ENCODE measurements at regions not wholly inside any gene's neighbourhood (a gene's known extent, or its start where the extent isn't known, plus 50 kb on each side); places are given as distances from the start of the nearest gene placed in this dataset.
"Not testable (repeated sequence)": the region's sequence is repeated elsewhere in the genome, so short reads cannot be mapped to it uniquely, and the experiment has no call there.

GRCh38 chr21:10412928-10413246 is 108.5 kb upstream of the TPTE start:
- H3K4ac ChIP-seq (ENCODE audit: low read depth, low read length); CTCF ChIA-PET; intact Hi-C loops (cut with micrococcal nuclease); H3K79me1 ChIP-seq (ENCODE audit: low read depth in 1 of 2, low read length in 2 of 2); H4K5ac ChIP-seq (ENCODE audit: low read depth, low read length); H3K23ac ChIP-seq (ENCODE audit: low read depth, low read length); H2BK20ac ChIP-seq (ENCODE audit: low read depth, low read length); H2AK5ac ChIP-seq (ENCODE audit: low read depth, low read length); H4K20me1 ChIP-seq (ENCODE audit: insufficient read depth, low read length); H3K4me1 ChIP-seq (ENCODE audit: control insufficient read depth, insufficient read depth, low read length); POLR2A ChIA-PET (ENCODE audit: unreplicated experiment); H3K27me3 ChIP-seq (ENCODE audit: control insufficient read depth, insufficient read depth, low read length); H3K36me3 ChIP-seq (ENCODE audit: control insufficient read depth, insufficient read depth, low read length); H2AK9ac ChIP-seq (replicated peaks; ENCODE audit: low read depth, low read length, poor library complexity); H3K4me2 ChIP-seq (ENCODE audit: low read depth, low read length); H2BK15ac ChIP-seq (ENCODE audit: low read depth, low read length); H3K9me1 ChIP-seq (ENCODE audit: insufficient read depth, low read length); H3K27ac ChIP-seq (ENCODE audit: insufficient read depth, low read length); DNase-seq; H4K8ac ChIP-seq (ENCODE audit: low read depth in 2 of 2, low read length in 2 of 2); dilution Hi-C loops (cut with HindIII; ENCODE audit: low sequenced_read_pairs, unreplicated experiment); H3K18ac ChIP-seq (ENCODE audit: low read depth, low read length); ATAC-seq (ENCODE audit: low read depth); H3K14ac ChIP-seq (replicated peaks; ENCODE audit: low read depth, low read length); H3K56ac ChIP-seq (ENCODE audit: extremely low read depth, insufficient read depth, low read length); H2BK120ac ChIP-seq (ENCODE audit: low read depth, low read length); in situ Hi-C loops (cut with MboI; ENCODE audit: low sequenced_read_pairs); H2AFZ ChIP-seq (replicated peaks; ENCODE audit: low read length, poor library complexity); H3K4me3 ChIP-seq (ENCODE audit: insufficient read depth, low read depth, low read length); BruUV-seq (replicated peaks); H4K91ac ChIP-seq (ENCODE audit: insufficient read depth, low read depth, low read length); H3K9ac ChIP-seq (ENCODE audit: low read depth, low read length); H2BK5ac ChIP-seq (ENCODE audit: low read depth, low read length, poor library complexity, severe bottlenecking): not testable (repeated sequence)
- H3K9me3 ChIP-seq (ENCODE audit: control insufficient read depth, insufficient read depth, low read length): peaks cover 34% of the 10 kb centered on the region
- 100% methylated on average over 1 to 2 of the region's 8 CpGs for WGBS, 2 experiments (ENCODE audit: extremely low coverage in 2 of 2, insufficient read length in 1 of 2)

- H3K36me3 ChIP-seq (ENCODE audit: control insufficient read depth, insufficient read depth, low read length); H3K56ac ChIP-seq (ENCODE audit: extremely low read depth, insufficient read depth, low read length); H3K79me1 ChIP-seq (ENCODE audit: low read depth in 1 of 2, low read length in 2 of 2); H3K9me1 ChIP-seq (ENCODE audit: insufficient read depth, low read length); H3K18ac ChIP-seq (ENCODE audit: low read depth, low read length); H4K91ac ChIP-seq (ENCODE audit: insufficient read depth, low read depth, low read length); H4K5ac ChIP-seq (ENCODE audit: low read depth, low read length); ATAC-seq (ENCODE audit: low read depth); H2BK5ac ChIP-seq (ENCODE audit: low read depth, low read length, poor library complexity, severe bottlenecking); H2AK9ac ChIP-seq (replicated peaks; ENCODE audit: low read depth, low read length, poor library complexity); H3K4me3 ChIP-seq (ENCODE audit: insufficient read depth, low read depth, low read length); H3K9ac ChIP-seq (ENCODE audit: low read depth, low read length); in situ Hi-C loops (cut with MboI; ENCODE audit: low sequenced_read_pairs); H3K4me2 ChIP-seq (ENCODE audit: low read depth, low read length); H2BK120ac ChIP-seq (ENCODE audit: low read depth, low read length); POLR2A ChIA-PET (ENCODE audit: unreplicated experiment); H3K14ac ChIP-seq (replicated peaks; ENCODE audit: low read depth, low read length); H3K23ac ChIP-seq (ENCODE audit: low read depth, low read length); H3K4ac ChIP-seq (ENCODE audit: low read depth, low read length); H4K20me1 ChIP-seq (ENCODE audit: insufficient read depth, low read length); dilution Hi-C loops (cut with HindIII; ENCODE audit: low sequenced_read_pairs, unreplicated experiment); BruUV-seq (replicated peaks); H3K27me3 ChIP-seq (ENCODE audit: control insufficient read depth, insufficient read depth, low read length); H2BK15ac ChIP-seq (ENCODE audit: low read depth, low read length); DNase-seq; H4K8ac ChIP-seq (ENCODE audit: low read depth in 2 of 2, low read length in 2 of 2); H2AFZ ChIP-seq (replicated peaks; ENCODE audit: low read length, poor library complexity); H2AK5ac ChIP-seq (ENCODE audit: low read depth, low read length); H2BK20ac ChIP-seq (ENCODE audit: low read depth, low read length); H3K27ac ChIP-seq (ENCODE audit: insufficient read depth, low read length); H3K4me1 ChIP-seq (ENCODE audit: control insufficient read depth, insufficient read depth, low read length); CTCF ChIA-PET; intact Hi-C loops (cut with micrococcal nuclease): not testable (repeated sequence)
- WGBS, 2 experiments (ENCODE audit: extremely low coverage in 2 of 2, insufficient read length in 1 of 2): 84% methylated on average over 19 of the region's 31 CpGs; no CpG with 5 or more reads in 1 of the 2 experiments
- H3K9me3 ChIP-seq (ENCODE audit: control insufficient read depth, insufficient read depth, low read length): peaks cover 36% of the 10 kb centered on the region
Measured at GRCh38 chr21:10413247-10414120, 107.9 kb upstream of the TPTE start.

All from IMR-90 (cell line).